H1 (cell line): ENCODE measurements at regions not wholly inside any gene's neighbourhood (a gene's known extent, or its start where the extent isn't known, plus 50 kb on each side); places are given as distances from the start of the nearest gene placed in this dataset.

ENCODE experiments used
- GABPA ChIP-seq: IDR thresholded peaks from 2 replicates; pipeline ENCODE4 v1.6.1; 2011; ENCODE audit warnings: mild to moderate bottlenecking, low read length, moderate library complexity, borderline replicate concordance; ENCODE audit not compliant: insufficient read depth
- HDAC6 ChIP-seq: IDR thresholded peaks from one replicate; pipeline ENCODE4 v1.7.1; 2012; ENCODE audit warnings: low read depth, mild to moderate bottlenecking, inconsistent platforms, low read length, moderate library complexity
- KDM1A ChIP-seq: fragments of 200-600, 300-600 bp; sonication (generic); IDR thresholded peaks from 2 replicates; pipeline ENCODE4 v1.7.1; 2016; ENCODE audit warnings: mild to moderate bottlenecking, low read length, borderline replicate concordance
- KDM5A ChIP-seq: fragments of 200-600 bp; IDR thresholded peaks from 2 replicates; pipeline ENCODE4 v1.7.1; 2012; ENCODE audit warnings: mild to moderate bottlenecking, low read length, inconsistent platforms, mixed read lengths
- RFX5 ChIP-seq: IDR thresholded peaks from 2 replicates; pipeline ENCODE4 v1.6.1; 2011; ENCODE audit warnings: low read depth, low read length, improper control_type of control experiment, borderline replicate concordance
- SP2 ChIP-seq: IDR thresholded peaks from 2 replicates; pipeline ENCODE4 v1.6.1; 2012; ENCODE audit warnings: mild to moderate bottlenecking, low read length, inconsistent platforms
- SP4 ChIP-seq: IDR thresholded peaks from 2 replicates; pipeline ENCODE4 v1.6.1; 2012; ENCODE audit warnings: low read length, inconsistent platforms
- SUZ12 ChIP-seq: fragments of 200-600 bp; sonication (generic); IDR thresholded peaks from 2 replicates; pipeline ENCODE4 v1.6.1; 2012; ENCODE audit warnings: mild to moderate bottlenecking, inconsistent platforms, low read length, moderate library complexity, mixed read lengths

- TF ChIP-seq SUZ12 (no peak), HDAC6 (no peak), KDM5A (no peak), KDM1A (no peak), SP4 (no peak), GABPA (no peak), RFX5 (no peak), SP2 (no peak)
These were observed 257.3 kb downstream of the XXYLT1 start (continued) for GRCh38 chr3:195013411-195014361.
